CD8-positive, alpha-beta memory T cell (primary cell): ENCODE measurements at regions not wholly inside any gene's neighbourhood (a gene's known extent, or its start where the extent isn't known, plus 50 kb on each side); places are given as distances from the start of the nearest gene placed in this dataset.

Experiments
- CTCF ChIA-PET: fragments of 350-600 bp; sonication (Branson Sonifier 250); formaldehyde crosslinking; loops from one replicate; lab custom pipeline; 2021; ENCODE audit warnings: antibody characterized with exemption; lab: Charles Lee
- POLR2A ChIA-PET: fragments of 350-600 bp; sonication (Branson Sonifier 250); formaldehyde crosslinking; loops from one replicate; lab custom pipeline; 2021; ENCODE audit warnings: antibody characterized with exemption; lab: Charles Lee
- DNase-seq, 5 donors: peaks; one replicate each; pipeline versions ENCODE4 v3.0.0 to v3.0.0-alpha.2; 2020 to 2022; ENCODE audit warnings: mixed read lengths in 1 of 5
- H3K27ac ChIP-seq: one replicate; pipeline ENCODE4 v1.7.0; 2013; ENCODE audit warnings: low read depth, mild to moderate bottlenecking, low read length, moderate library complexity
- H3K27me3 ChIP-seq: 2 replicates; pipeline ENCODE4 v1.7.0; 2013; ENCODE audit warnings: low read length, mild to moderate bottlenecking; ENCODE audit not compliant: insufficient read depth, poor library complexity, severe bottlenecking
- H3K36me3 ChIP-seq: 2 replicates; pipeline ENCODE4 v1.7.0; 2013; ENCODE audit warnings: mild to moderate bottlenecking, low read length, moderate library complexity; ENCODE audit not compliant: insufficient read depth
- H3K4me1 ChIP-seq: 2 replicates; pipeline ENCODE4 v1.7.0; 2013; ENCODE audit warnings: mild to moderate bottlenecking, low read length, moderate library complexity; ENCODE audit not compliant: insufficient read depth
- H3K4me3 ChIP-seq: 2 replicates; pipeline ENCODE4 v1.7.0; 2013; ENCODE audit warnings: mild to moderate bottlenecking, low read length
- H3K9me3 ChIP-seq: 2 replicates; pipeline ENCODE4 v1.7.0; 2013; ENCODE audit warnings: mild to moderate bottlenecking, low read length
- H3K27ac Mint-ChIP-seq, 8 donors: one replicate each; pipeline ENCODE4 v1.8.0; 2020 to 2021; ENCODE audit warnings: mixed read lengths in 8 of 8, mild to moderate bottlenecking in 6 of 8, inconsistent platforms in 3 of 8, moderate library complexity in 3 of 8
- H3K27me3 Mint-ChIP-seq, 2 donors: one replicate each; pipeline ENCODE4 v1.8.0; 2020 to 2021; ENCODE audit warnings: mixed read lengths in 2 of 2, mild to moderate bottlenecking in 1 of 2, moderate library complexity in 1 of 2
- H3K36me3 Mint-ChIP-seq, 3 donors: one replicate each; pipeline ENCODE4 v1.8.0; 2020 to 2021; ENCODE audit warnings: mixed read lengths in 3 of 3, inconsistent platforms in 1 of 3, mild to moderate bottlenecking in 1 of 3
- H3K4me1 Mint-ChIP-seq, 3 donors: one replicate each; pipeline ENCODE4 v1.8.0; 2020 to 2021; ENCODE audit warnings: mixed read lengths in 3 of 3, inconsistent platforms in 1 of 3, mild to moderate bottlenecking in 1 of 3
- H3K4me3 Mint-ChIP-seq, 7 donors: one replicate each; pipeline ENCODE4 v1.8.0; 2020 to 2021; ENCODE audit warnings: mixed read lengths in 7 of 7, mild to moderate bottlenecking in 6 of 7, moderate library complexity in 4 of 7, inconsistent platforms in 2 of 7
- H3K9me3 Mint-ChIP-seq, 5 donors: one replicate each; pipeline ENCODE4 v1.8.0; 2020 to 2022; ENCODE audit warnings: mixed read lengths in 5 of 5, mild to moderate bottlenecking in 3 of 5, moderate library complexity in 2 of 5, inconsistent platforms in 1 of 5

DNA sequence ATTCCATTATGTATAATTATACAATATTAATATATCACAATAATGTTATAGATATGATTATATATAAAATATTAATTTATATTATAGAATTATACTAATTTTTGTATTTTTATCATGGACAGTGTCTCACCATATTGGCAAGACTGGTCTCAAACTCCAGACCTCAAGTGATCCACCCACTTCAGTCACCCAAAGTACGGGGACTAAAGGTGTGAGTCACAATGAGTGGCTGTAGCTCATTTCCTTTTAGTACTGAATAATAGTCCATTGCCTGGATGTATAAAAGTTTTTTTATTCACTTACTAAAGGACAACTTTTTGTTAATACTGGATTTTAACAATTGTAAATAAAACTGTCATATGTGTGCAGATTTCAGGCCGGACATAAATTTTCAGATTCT, 417.6 kb upstream of the LINC00305 start:
- no peaks in the 10 kb centered on the region for H3K4me1 ChIP-seq
- H3K9me3 ChIP-seq, result no peaks in the 10 kb centered on the region
- no peak overlapping the region for H3K4me3 ChIP-seq
- Mint-ChIP-seq H3K4me3 (no peak overlapping the region), H3K4me1 (no peaks in the 10 kb centered on the region), H3K27me3 (no peaks in the 10 kb centered on the region), H3K27ac (no peak overlapping the region), H3K9me3 (peaks cover 9 to 34% (median 12%) of the 10 kb centered on the region in 5 donors), H3K36me3 (no peaks in the 10 kb centered on the region)
- ChIA-PET CTCF (no interaction called here), POLR2A (no interaction called here)
- no peak overlapping the region for H3K27ac ChIP-seq
- H3K27me3 ChIP-seq, result no peaks in the 10 kb centered on the region
- no peak for DNase-seq
- no peaks in the 10 kb centered on the region for H3K36me3 ChIP-seq

DNA sequence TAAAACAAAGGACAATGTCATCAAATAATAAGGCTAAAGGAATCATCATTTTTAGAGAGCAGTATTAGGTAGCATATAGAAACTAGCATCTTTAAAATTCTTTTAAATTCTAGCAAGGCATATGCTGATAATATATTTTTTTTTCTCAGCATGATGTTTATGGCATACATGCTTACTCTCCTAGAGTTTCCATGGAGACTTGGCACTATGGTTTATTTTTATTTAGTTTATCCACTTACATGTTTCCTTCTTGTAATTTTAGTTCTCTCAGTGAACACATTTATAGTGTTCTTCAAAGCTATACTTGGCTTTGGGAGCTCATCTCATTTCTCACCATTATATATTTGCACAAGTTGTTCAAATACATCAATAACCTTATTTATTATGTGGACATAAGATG, 413.8 kb upstream of the LINC00305 start:
- Histone ChIP-seq H3K9me3 (no peaks in the 10 kb centered on the region), H3K36me3 (no peaks in the 10 kb centered on the region), H3K4me1 (no peaks in the 10 kb centered on the region), H3K27me3 (no peaks in the 10 kb centered on the region), H3K27ac (no peak overlapping the region), H3K4me3 (no peak overlapping the region)
- POLR2A ChIA-PET, result no interaction called here
- Mint-ChIP-seq H3K36me3 (no peaks in the 10 kb centered on the region), H3K27me3 (no peaks in the 10 kb centered on the region), H3K4me3 (no peak overlapping the region), H3K9me3 (peaks cover 2 to 29% (median 8%) of the 10 kb centered on the region in 5 donors), H3K27ac (no peak overlapping the region), H3K4me1 (no peaks in the 10 kb centered on the region)
- CTCF ChIA-PET, result no interaction called here
- DNase-seq, result no peak

DNA sequence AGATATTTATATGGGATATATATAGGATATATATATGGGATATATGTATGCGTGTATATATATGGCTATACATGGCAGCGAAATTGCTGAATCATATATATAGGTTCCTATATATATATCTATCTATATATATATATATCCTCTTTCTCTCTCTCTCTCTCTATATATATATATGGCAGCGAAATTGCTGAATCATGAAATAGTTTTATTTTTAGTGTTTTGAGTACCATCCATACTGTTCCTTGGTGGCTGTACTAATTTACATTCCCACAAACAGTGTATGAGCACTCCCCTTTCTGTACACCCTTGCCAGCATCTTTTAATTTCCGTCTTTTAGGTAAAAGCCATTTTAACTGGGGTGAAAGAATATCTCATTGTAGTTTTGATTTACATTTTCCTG, 397.6 kb upstream of the LINC00305 start:
- H3K27me3 Mint-ChIP-seq, result no peaks in the 10 kb centered on the region
- H3K4me1 Mint-ChIP-seq, result no peaks in the 10 kb centered on the region
- POLR2A ChIA-PET, result no interaction called here
- no peak overlapping the region for H3K4me3 ChIP-seq
- H3K27ac Mint-ChIP-seq, result no peak overlapping the region
- H3K4me1 ChIP-seq, result no peaks in the 10 kb centered on the region
- H3K27ac ChIP-seq, result no peak overlapping the region
- CTCF ChIA-PET, result no interaction called here
- DNase-seq, result no peak
- no peaks in the 10 kb centered on the region for H3K36me3 Mint-ChIP-seq
- H3K9me3 ChIP-seq, result no peaks in the 10 kb centered on the region
- H3K9me3 Mint-ChIP-seq, result peaks cover 0 to 24% (median 10%) of the 10 kb centered on the region in 5 donors
- no peak overlapping the region for H3K4me3 Mint-ChIP-seq
- H3K27me3 ChIP-seq, result no peaks in the 10 kb centered on the region
- H3K36me3 ChIP-seq, result no peaks in the 10 kb centered on the region

DNA sequence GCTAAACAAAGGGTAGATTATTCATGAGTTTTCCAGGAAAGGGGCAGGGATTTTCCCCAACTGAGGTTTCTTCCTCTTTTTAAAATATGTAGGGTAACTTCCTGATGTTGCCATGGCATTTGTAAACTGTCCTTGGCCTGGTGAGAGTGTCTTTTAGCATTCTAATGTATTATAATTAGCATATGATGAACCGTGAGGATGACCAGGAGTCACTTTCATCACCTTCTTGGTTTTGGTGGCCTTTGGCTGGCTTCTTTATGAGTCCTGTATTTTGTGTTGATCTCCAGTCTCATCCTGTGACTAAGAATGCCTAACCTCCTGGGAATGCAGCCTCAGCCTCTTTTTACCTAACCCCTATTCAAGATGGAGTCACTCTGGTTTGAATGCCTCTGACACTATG, 391.0 kb upstream of the LINC00305 start:
- DNase-seq, result no peak
- H3K27ac ChIP-seq, result no peak overlapping the region
- no peaks in the 10 kb centered on the region for H3K36me3 ChIP-seq
- no peaks in the 10 kb centered on the region for H3K9me3 ChIP-seq
- Mint-ChIP-seq H3K4me3 (no peak overlapping the region), H3K4me1 (no peaks in the 10 kb centered on the region), H3K9me3 (peaks cover 0 to 10% (median 8%) of the 10 kb centered on the region in 5 donors), H3K27me3 (no peaks in the 10 kb centered on the region), H3K27ac (no peak overlapping the region), H3K36me3 (no peaks in the 10 kb centered on the region)
- H3K4me3 ChIP-seq, result no peak overlapping the region
- CTCF ChIA-PET, result no interaction called here
- H3K27me3 ChIP-seq, result no peaks in the 10 kb centered on the region
- POLR2A ChIA-PET, result no interaction called here
- H3K4me1 ChIP-seq, result no peaks in the 10 kb centered on the region

DNA sequence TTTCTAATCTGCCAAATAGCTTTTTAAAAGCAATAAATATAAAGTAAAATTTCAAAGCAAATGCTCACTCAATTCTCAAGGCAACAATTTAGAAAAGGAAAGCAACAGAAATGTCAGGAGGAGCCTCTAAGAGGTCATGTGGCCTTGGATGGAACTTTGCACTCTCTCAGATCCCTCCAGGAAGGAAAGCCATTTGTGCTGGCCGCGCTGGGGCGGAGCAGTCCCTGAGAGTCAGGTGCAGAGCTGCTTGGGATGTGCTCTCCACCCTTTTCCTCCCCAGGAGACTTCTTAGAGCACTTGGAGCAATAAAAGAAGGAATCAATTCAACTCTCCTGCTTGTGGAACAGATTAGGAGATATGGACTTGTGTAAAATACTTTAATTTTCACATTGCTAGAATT, 379.8 kb upstream of the LINC00305 start:
- DNase-seq, result no peak
- Mint-ChIP-seq H3K27me3 (no peaks in the 10 kb centered on the region), H3K27ac (no peak overlapping the region), H3K4me3 (no peak overlapping the region), H3K36me3 (no peaks in the 10 kb centered on the region), H3K9me3 (peaks cover 0 to 15% (median 9%) of the 10 kb centered on the region in 5 donors), H3K4me1 (no peaks in the 10 kb centered on the region)
- Histone ChIP-seq H3K4me3 (no peak overlapping the region), H3K27ac (no peak overlapping the region), H3K36me3 (no peaks in the 10 kb centered on the region), H3K27me3 (no peaks in the 10 kb centered on the region), H3K4me1 (no peaks in the 10 kb centered on the region), H3K9me3 (no peaks in the 10 kb centered on the region)
- ChIA-PET CTCF (no interaction called here), POLR2A (no interaction called here)

DNA sequence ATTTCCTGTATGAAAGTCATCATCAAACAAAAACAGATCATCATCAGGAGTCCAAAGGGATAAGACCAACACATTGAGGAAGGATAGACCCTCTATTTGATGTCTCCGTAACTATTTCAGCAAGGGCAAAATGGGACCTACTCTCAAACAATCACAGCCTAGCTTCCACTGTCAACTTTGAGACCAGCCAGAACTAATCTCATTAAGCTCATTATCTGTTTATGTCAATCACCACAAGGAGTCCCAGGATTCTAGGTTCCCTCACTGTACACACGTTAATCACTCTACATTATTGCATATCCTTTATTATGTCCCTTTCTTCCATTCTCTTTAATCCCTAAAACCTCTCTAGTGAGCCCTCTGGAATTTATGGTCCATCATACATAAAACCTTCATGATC, 370.3 kb upstream of the LINC00305 start:
- H3K27ac Mint-ChIP-seq, result no peak overlapping the region
- H3K4me1 Mint-ChIP-seq, result no peaks in the 10 kb centered on the region
- peaks cover 5 to 17% (median 11%) of the 10 kb centered on the region in 5 donors for H3K9me3 Mint-ChIP-seq
- Histone ChIP-seq H3K27me3 (no peaks in the 10 kb centered on the region), H3K36me3 (no peaks in the 10 kb centered on the region), H3K4me1 (no peaks in the 10 kb centered on the region), H3K4me3 (no peak overlapping the region), H3K9me3 (no peaks in the 10 kb centered on the region), H3K27ac (no peak overlapping the region)
- no peak for DNase-seq
- ChIA-PET POLR2A (no interaction called here), CTCF (no interaction called here)
- H3K27me3 Mint-ChIP-seq, result no peaks in the 10 kb centered on the region
- H3K4me3 Mint-ChIP-seq, result no peak overlapping the region
- no peaks in the 10 kb centered on the region for H3K36me3 Mint-ChIP-seq

DNA sequence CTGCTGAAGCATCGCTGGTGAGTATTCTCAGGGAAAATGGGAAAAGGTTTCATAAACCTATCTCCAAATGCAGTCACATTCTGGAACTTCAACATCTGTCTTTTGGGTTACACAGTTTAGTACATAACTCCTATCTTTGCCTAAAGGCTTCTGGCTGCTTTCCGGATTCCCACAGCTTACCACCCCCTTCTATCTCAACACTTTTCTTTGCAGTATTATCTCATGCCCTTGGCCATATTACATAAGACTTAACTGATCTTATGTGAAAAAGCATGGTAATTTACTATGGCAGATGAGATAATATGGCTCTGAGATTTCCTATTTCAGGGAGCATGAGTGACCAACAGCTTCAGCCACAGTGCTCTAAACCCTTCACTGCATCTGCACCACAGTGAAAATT, 369.3 kb upstream of the LINC00305 start:
- peaks cover 5 to 17% (median 7%) of the 10 kb centered on the region in 5 donors for H3K9me3 Mint-ChIP-seq
- H3K36me3 Mint-ChIP-seq, result no peaks in the 10 kb centered on the region
- H3K27me3 Mint-ChIP-seq, result no peaks in the 10 kb centered on the region
- no peak overlapping the region for H3K27ac ChIP-seq
- no peak overlapping the region for H3K27ac Mint-ChIP-seq
- H3K4me1 ChIP-seq, result no peaks in the 10 kb centered on the region
- no peak overlapping the region for H3K4me3 ChIP-seq
- POLR2A ChIA-PET, result no interaction called here
- no peaks in the 10 kb centered on the region for H3K4me1 Mint-ChIP-seq
- CTCF ChIA-PET, result no interaction called here
- H3K27me3 ChIP-seq, result no peaks in the 10 kb centered on the region
- H3K36me3 ChIP-seq, result no peaks in the 10 kb centered on the region
- no peak for DNase-seq
- H3K4me3 Mint-ChIP-seq, result no peak overlapping the region
- no peaks in the 10 kb centered on the region for H3K9me3 ChIP-seq

DNA sequence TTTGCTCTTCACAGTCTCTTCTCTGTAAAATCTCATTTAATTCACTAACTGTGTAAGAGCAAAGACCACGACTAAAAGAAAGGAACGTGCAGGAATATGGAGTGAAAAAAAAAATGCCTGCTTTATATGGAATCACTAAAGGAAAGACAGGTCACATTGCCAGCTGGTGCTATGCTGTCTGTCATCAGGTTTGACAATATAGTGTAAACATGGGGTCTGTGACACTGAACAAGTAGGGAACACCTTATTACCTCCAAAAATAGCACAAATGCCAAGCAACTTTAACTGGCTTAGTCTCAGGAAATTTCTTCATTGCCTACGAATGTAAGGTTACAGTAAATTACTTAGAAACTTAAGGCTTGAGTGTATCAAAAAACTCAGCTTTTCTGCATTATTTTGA, 364.5 kb upstream of the LINC00305 start:
- Mint-ChIP-seq H3K27me3 (no peaks in the 10 kb centered on the region), H3K27ac (no peak overlapping the region), H3K9me3 (peaks cover 0 to 7% (median 2%) of the 10 kb centered on the region in 5 donors), H3K36me3 (no peaks in the 10 kb centered on the region), H3K4me1 (no peaks in the 10 kb centered on the region), H3K4me3 (no peak overlapping the region)
- DNase-seq, result no peak
- Histone ChIP-seq H3K27ac (no peak overlapping the region), H3K4me3 (no peak overlapping the region), H3K36me3 (no peaks in the 10 kb centered on the region), H3K27me3 (no peaks in the 10 kb centered on the region), H3K4me1 (no peaks in the 10 kb centered on the region), H3K9me3 (no peaks in the 10 kb centered on the region)
- ChIA-PET POLR2A (no interaction called here), CTCF (no interaction called here)

DNA sequence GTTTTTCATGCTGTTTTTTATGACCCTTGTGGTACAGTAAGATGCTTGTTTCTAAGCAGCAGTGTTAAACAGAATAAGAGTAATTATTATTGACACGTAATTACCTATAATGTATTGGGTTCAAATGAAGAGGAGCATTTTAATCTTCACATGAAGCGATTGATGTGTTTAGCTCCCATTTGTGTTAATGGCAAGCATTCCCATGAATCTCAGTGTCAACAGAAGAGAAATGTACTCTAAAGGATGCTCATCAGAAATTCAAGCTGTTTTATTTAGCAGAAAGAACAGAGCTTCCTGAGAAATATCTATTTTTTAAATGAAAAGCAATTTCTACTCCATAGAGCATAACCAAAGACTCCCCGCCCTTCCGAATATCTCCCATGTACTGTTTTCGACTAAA, 341.3 kb upstream of the LINC00305 start:
- ChIA-PET CTCF (no interaction called here), POLR2A (no interaction called here)
- Histone ChIP-seq H3K9me3 (no peaks in the 10 kb centered on the region), H3K4me3 (no peak overlapping the region), H3K27me3 (no peaks in the 10 kb centered on the region), H3K27ac (no peak overlapping the region), H3K4me1 (no peaks in the 10 kb centered on the region), H3K36me3 (no peaks in the 10 kb centered on the region)
- DNase-seq, result no peak
- Mint-ChIP-seq H3K27ac (no peak overlapping the region), H3K27me3 (no peaks in the 10 kb centered on the region), H3K9me3 (peaks cover 0 to 20% (median 2%) of the 10 kb centered on the region in 5 donors), H3K4me1 (no peaks in the 10 kb centered on the region), H3K36me3 (no peaks in the 10 kb centered on the region), H3K4me3 (no peak overlapping the region)
